Ishikawa (cell line): ENCODE measurements at regions not wholly inside any gene's neighbourhood (a gene's known extent, or its start where the extent isn't known, plus 50 kb on each side); places are given as distances from the start of the nearest gene placed in this dataset.
A peak's percentile ranks its signal among the peaks of the same experiment; 100 is the strongest.
"Not testable (repeated sequence)": the region's sequence is repeated elsewhere in the genome, so short reads cannot be mapped to it uniquely, and the experiment has no call there.

ENCODE experiments used
- CEBPB ChIP-seq: IDR thresholded peaks from 2 replicates; pipeline ENCODE4 v1.6.1; 2012
- EP300 ChIP-seq: IDR thresholded peaks from 2 replicates; pipeline ENCODE4 v1.6.1; 2012; ENCODE audit warnings: borderline replicate concordance
- MAX ChIP-seq: IDR thresholded peaks from 2 replicates; pipeline ENCODE4 v1.6.1; 2012
- RAD21 ChIP-seq: IDR thresholded peaks from 2 replicates; pipeline ENCODE4 v1.6.1; 2012; ENCODE audit warnings: low read depth
- TAF1 ChIP-seq: IDR thresholded peaks from 2 replicates; pipeline ENCODE4 v1.6.1; 2012; ENCODE audit warnings: low read depth, mild to moderate bottlenecking
- USF1 ChIP-seq: IDR thresholded peaks from 2 replicates; pipeline ENCODE4 v1.6.1; 2012

- TF ChIP-seq CEBPB, TAF1, RAD21: not testable (repeated sequence)
- TF ChIP-seq EP300 (peak; percentile 63), USF1 (peak; percentile 33), MAX (peak; percentile 37; the same call in 1 of the 2 replicates)
These were observed 214.9 kb upstream of the SGCG start for GRCh38 chr13:22965858-22966239.
